GM23338 (cell line): ENCODE measurements at regions not wholly inside any gene's neighbourhood (a gene's known extent, or its start where the extent isn't known, plus 50 kb on each side); places are given as distances from the start of the nearest gene placed in this dataset.

ENCODE experiments used
- ATAC-seq: fragments of 200-7000 bp; cut with Tn5 transposase; 3 replicates; pipeline ENCODE4 v1.9.1; 2020
- DNase-seq: peaks from one replicate; pipeline ENCODE4 v3.0.0-alpha.2; 2015; ENCODE audit warnings: low spot score
- H2AFZ ChIP-seq: fragments of 200-600 bp; sonication (generic); 2 replicates; pipeline ENCODE4 v1.8.0; 2016; ENCODE audit warnings: antibody characterized with exemption, mild to moderate bottlenecking, moderate library complexity
- H3F3A ChIP-seq: fragments of 200-600 bp; sonication (generic); replicated peaks from 2 replicates; pipeline ENCODE4 v1.8.0; 2017; ENCODE audit warnings: antibody characterized with exemption, mixed run types, low read depth
- H3K27ac ChIP-seq: fragments of 200-600 bp; sonication (generic); 2 replicates; pipeline ENCODE4 v1.6.1; 2016; ENCODE audit warnings: low read depth
- H3K27me3 ChIP-seq: fragments of 200-600 bp; sonication (generic); 2 replicates; pipeline ENCODE4 v1.8.0; 2016; ENCODE audit warnings: mild to moderate bottlenecking, mixed run types, moderate library complexity; ENCODE audit not compliant: insufficient read depth
- H3K36me3 ChIP-seq: fragments of 200-600 bp; sonication (generic); 2 replicates; pipeline ENCODE4 v1.8.0; 2016; ENCODE audit warnings: mild to moderate bottlenecking; ENCODE audit not compliant: insufficient read depth
- H3K4me1 ChIP-seq: fragments of 200-600 bp; sonication (generic); 2 replicates; pipeline ENCODE4 v1.8.0; 2016; ENCODE audit warnings: mild to moderate bottlenecking, moderate library complexity; ENCODE audit not compliant: insufficient read depth
- H3K4me2 ChIP-seq: fragments of 200-600 bp; sonication (generic); 2 replicates; pipeline ENCODE4 v1.7.1; 2017; ENCODE audit warnings: mixed run types
- H3K4me3 ChIP-seq: fragments of 200-600 bp; sonication (generic); 2 replicates; pipeline ENCODE4 v1.6.1; 2016; ENCODE audit warnings: mixed run types
- H3K79me2 ChIP-seq: fragments of 200-600 bp; sonication (generic); replicated peaks from 2 replicates; pipeline ENCODE4 v1.8.0; 2017; ENCODE audit warnings: mild to moderate bottlenecking; ENCODE audit not compliant: insufficient read depth
- H3K9me2 ChIP-seq: fragments of 200-600 bp; sonication (generic); 2 replicates; pipeline ENCODE4 v1.8.0; 2017; ENCODE audit not compliant: insufficient read depth
- H4K20me1 ChIP-seq: fragments of 200-600 bp; sonication (generic); replicated peaks from 2 replicates; pipeline ENCODE4 v1.8.0; 2017; ENCODE audit warnings: mild to moderate bottlenecking; ENCODE audit not compliant: insufficient read depth
- H3K27ac Mint-ChIP-seq: 2 replicates; pipeline ENCODE4 v1.8.0; 2020; ENCODE audit warnings: inconsistent platforms, mild to moderate bottlenecking, moderate library complexity, mixed read lengths
- H3K27me3 Mint-ChIP-seq: 3 replicates; pipeline ENCODE4 v1.8.0; 2022; ENCODE audit warnings: low read depth, mild to moderate bottlenecking, moderate library complexity, mixed read lengths, inconsistent platforms; ENCODE audit not compliant: insufficient read depth, poor library complexity
- H3K36me3 Mint-ChIP-seq: 3 replicates; pipeline ENCODE4 v1.8.0; 2021; ENCODE audit warnings: low read depth, mild to moderate bottlenecking, inconsistent platforms, moderate library complexity, mixed read lengths
- H3K4me1 Mint-ChIP-seq: 3 replicates; pipeline ENCODE4 v1.8.0; 2020; ENCODE audit warnings: mild to moderate bottlenecking, inconsistent platforms, mixed read lengths
- H3K4me3 Mint-ChIP-seq: 3 replicates; pipeline ENCODE4 v1.8.0; 2021; ENCODE audit warnings: moderate library complexity, mild to moderate bottlenecking, inconsistent platforms, mixed read lengths
- H3K9me3 Mint-ChIP-seq: 3 replicates; pipeline ENCODE4 v1.8.0; 2020; ENCODE audit warnings: moderate library complexity, mild to moderate bottlenecking, inconsistent platforms, mixed read lengths
- CREB1 ChIP-seq: fragments of 250-450 bp; sonication (Bioruptor Pico); IDR thresholded peaks from 2 replicates; pipeline ENCODE4 v1.5.0; 2020; ENCODE audit warnings: low read depth, mild to moderate bottlenecking, moderate library complexity
- EZH2 ChIP-seq: fragments of 200-600 bp; sonication (generic); IDR thresholded peaks from one replicate; pipeline ENCODE4 v1.8.0; 2017; ENCODE audit warnings: antibody characterized with exemption, mild to moderate bottlenecking, low read depth; ENCODE audit not compliant: unreplicated experiment
- EZH2phosphoT487 ChIP-seq: fragments of 200-600 bp; sonication (generic); IDR thresholded peaks from one replicate; pipeline ENCODE4 v1.8.1; 2018; ENCODE audit warnings: antibody characterized with exemption; ENCODE audit not compliant: unreplicated experiment
- JUNB ChIP-seq: IDR thresholded peaks from one replicate; pipeline ENCODE4 v1.6.1; 2016; ENCODE audit warnings: antibody characterized with exemption; ENCODE audit not compliant: unreplicated experiment
- NANOG ChIP-seq: IDR thresholded peaks from 2 replicates; pipeline ENCODE4 v1.6.1; 2016; ENCODE audit warnings: antibody characterized with exemption, borderline replicate concordance
- POLR2AphosphoS5 ChIP-seq: IDR thresholded peaks from 2 replicates; pipeline ENCODE4 v1.6.1; 2016; ENCODE audit warnings: antibody characterized with exemption, low read depth
- STAT1 ChIP-seq: IDR thresholded peaks from one replicate; pipeline ENCODE4 v1.6.1; 2016; ENCODE audit warnings: antibody characterized with exemption; ENCODE audit not compliant: unreplicated experiment
- ZNF114 ChIP-seq: fragments of 250-450 bp; sonication (Bioruptor Pico); IDR thresholded peaks from 2 replicates; pipeline ENCODE4 v1.5.0; 2020; ENCODE audit warnings: mild to moderate bottlenecking, moderate library complexity
- ZNF331 ChIP-seq: fragments of 250-450 bp; sonication (Bioruptor Pico); IDR thresholded peaks from 2 replicates; pipeline ENCODE4 v1.5.0; 2020; ENCODE audit warnings: low read depth, mild to moderate bottlenecking, moderate library complexity
- TF ChIP-seq, protein P1 (sequence below), 2 experiments: fragments of 200-600 bp in 1 of 2; sonication (generic) in 1 of 2; conservative IDR thresholded peaks; 2 replicates each; pipeline versions ENCODE4 v1.5.1 to v1.6.1; 2016 to 2017; ENCODE audit warnings: antibody characterized with exemption in 2 of 2, low read depth in 2 of 2, mild to moderate bottlenecking in 2 of 2, moderate library complexity in 1 of 2
- TF ChIP-seq, protein P2 (sequence below): IDR thresholded peaks from 2 replicates; pipeline ENCODE4 v1.6.1; 2016; ENCODE audit warnings: antibody characterized with exemption
- TF ChIP-seq, protein P3 (sequence below): fragments of 250-450 bp; sonication (Bioruptor Pico); IDR thresholded peaks from 2 replicates; pipeline ENCODE4 v1.5.0; 2020; ENCODE audit warnings: mild to moderate bottlenecking, moderate library complexity
- TF ChIP-seq, protein P4 (sequence below): IDR thresholded peaks from one replicate; pipeline ENCODE4 v1.6.1; 2018; ENCODE audit warnings: antibody characterized with exemption; ENCODE audit not compliant: unreplicated experiment

DNA sequence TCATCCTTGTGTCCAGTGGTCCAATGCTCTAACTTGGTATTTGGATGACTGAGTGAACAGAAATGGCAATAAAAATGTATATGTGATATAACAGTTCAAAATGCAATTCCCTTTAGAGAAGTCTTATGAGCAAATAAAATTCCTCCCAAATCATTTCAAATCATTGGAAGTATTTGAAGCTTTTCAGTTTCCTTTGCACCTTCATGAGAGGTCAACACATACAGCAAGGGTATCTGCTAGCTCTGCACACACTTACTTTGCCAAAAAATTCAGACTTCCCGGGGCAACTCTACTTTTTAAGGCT, 423.7 kb downstream of the ATP23 start:
- no peaks in the 10 kb centered on the region for H3K79me2 ChIP-seq
- Mint-ChIP-seq H3K36me3 (no peaks in the 10 kb centered on the region), H3K27ac (no peak overlapping the region), H3K4me1 (no peaks in the 10 kb centered on the region), H3K27me3 (peaks cover 3% of the 10 kb centered on the region), H3K9me3 (no peaks in the 10 kb centered on the region), H3K4me3 (no peak overlapping the region)
- no peaks in the 10 kb centered on the region for H3F3A ChIP-seq
- no peaks in the 10 kb centered on the region for H3K4me1 ChIP-seq
- no peaks in the 10 kb centered on the region for H3K36me3 ChIP-seq
- H3K9me2 ChIP-seq = no peaks in the 10 kb centered on the region; the same call in none of the 2 replicates
- no peak overlapping the region for H3K4me2 ChIP-seq
- no peak overlapping the region for H2AFZ ChIP-seq
- no peaks in the 10 kb centered on the region for H4K20me1 ChIP-seq
- no peak overlapping the region for H3K27ac ChIP-seq
- ATAC-seq (no peak), DNase-seq (no peak)
- no peak overlapping the region for H3K4me3 ChIP-seq
- H3K27me3 ChIP-seq = no peaks in the 10 kb centered on the region
- TF ChIP-seq, protein P1, sequence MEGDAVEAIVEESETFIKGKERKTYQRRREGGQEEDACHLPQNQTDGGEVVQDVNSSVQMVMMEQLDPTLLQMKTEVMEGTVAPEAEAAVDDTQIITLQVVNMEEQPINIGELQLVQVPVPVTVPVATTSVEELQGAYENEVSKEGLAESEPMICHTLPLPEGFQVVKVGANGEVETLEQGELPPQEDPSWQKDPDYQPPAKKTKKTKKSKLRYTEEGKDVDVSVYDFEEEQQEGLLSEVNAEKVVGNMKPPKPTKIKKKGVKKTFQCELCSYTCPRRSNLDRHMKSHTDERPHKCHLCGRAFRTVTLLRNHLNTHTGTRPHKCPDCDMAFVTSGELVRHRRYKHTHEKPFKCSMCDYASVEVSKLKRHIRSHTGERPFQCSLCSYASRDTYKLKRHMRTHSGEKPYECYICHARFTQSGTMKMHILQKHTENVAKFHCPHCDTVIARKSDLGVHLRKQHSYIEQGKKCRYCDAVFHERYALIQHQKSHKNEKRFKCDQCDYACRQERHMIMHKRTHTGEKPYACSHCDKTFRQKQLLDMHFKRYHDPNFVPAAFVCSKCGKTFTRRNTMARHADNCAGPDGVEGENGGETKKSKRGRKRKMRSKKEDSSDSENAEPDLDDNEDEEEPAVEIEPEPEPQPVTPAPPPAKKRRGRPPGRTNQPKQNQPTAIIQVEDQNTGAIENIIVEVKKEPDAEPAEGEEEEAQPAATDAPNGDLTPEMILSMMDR (conservative IDR thresholded peaks at IDR 0.05; ENCODE audit: low read depth in 2 of 2) = no peak
- TF ChIP-seq EZH2phosphoT487 = no peak
- no peak for TF ChIP-seq NANOG
- no peak for TF ChIP-seq STAT1
- TF ChIP-seq, protein P2, sequence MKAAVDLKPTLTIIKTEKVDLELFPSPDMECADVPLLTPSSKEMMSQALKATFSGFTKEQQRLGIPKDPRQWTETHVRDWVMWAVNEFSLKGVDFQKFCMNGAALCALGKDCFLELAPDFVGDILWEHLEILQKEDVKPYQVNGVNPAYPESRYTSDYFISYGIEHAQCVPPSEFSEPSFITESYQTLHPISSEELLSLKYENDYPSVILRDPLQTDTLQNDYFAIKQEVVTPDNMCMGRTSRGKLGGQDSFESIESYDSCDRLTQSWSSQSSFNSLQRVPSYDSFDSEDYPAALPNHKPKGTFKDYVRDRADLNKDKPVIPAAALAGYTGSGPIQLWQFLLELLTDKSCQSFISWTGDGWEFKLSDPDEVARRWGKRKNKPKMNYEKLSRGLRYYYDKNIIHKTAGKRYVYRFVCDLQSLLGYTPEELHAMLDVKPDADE = no peak
- no peak for TF ChIP-seq EZH2
- TF ChIP-seq, protein P3, sequence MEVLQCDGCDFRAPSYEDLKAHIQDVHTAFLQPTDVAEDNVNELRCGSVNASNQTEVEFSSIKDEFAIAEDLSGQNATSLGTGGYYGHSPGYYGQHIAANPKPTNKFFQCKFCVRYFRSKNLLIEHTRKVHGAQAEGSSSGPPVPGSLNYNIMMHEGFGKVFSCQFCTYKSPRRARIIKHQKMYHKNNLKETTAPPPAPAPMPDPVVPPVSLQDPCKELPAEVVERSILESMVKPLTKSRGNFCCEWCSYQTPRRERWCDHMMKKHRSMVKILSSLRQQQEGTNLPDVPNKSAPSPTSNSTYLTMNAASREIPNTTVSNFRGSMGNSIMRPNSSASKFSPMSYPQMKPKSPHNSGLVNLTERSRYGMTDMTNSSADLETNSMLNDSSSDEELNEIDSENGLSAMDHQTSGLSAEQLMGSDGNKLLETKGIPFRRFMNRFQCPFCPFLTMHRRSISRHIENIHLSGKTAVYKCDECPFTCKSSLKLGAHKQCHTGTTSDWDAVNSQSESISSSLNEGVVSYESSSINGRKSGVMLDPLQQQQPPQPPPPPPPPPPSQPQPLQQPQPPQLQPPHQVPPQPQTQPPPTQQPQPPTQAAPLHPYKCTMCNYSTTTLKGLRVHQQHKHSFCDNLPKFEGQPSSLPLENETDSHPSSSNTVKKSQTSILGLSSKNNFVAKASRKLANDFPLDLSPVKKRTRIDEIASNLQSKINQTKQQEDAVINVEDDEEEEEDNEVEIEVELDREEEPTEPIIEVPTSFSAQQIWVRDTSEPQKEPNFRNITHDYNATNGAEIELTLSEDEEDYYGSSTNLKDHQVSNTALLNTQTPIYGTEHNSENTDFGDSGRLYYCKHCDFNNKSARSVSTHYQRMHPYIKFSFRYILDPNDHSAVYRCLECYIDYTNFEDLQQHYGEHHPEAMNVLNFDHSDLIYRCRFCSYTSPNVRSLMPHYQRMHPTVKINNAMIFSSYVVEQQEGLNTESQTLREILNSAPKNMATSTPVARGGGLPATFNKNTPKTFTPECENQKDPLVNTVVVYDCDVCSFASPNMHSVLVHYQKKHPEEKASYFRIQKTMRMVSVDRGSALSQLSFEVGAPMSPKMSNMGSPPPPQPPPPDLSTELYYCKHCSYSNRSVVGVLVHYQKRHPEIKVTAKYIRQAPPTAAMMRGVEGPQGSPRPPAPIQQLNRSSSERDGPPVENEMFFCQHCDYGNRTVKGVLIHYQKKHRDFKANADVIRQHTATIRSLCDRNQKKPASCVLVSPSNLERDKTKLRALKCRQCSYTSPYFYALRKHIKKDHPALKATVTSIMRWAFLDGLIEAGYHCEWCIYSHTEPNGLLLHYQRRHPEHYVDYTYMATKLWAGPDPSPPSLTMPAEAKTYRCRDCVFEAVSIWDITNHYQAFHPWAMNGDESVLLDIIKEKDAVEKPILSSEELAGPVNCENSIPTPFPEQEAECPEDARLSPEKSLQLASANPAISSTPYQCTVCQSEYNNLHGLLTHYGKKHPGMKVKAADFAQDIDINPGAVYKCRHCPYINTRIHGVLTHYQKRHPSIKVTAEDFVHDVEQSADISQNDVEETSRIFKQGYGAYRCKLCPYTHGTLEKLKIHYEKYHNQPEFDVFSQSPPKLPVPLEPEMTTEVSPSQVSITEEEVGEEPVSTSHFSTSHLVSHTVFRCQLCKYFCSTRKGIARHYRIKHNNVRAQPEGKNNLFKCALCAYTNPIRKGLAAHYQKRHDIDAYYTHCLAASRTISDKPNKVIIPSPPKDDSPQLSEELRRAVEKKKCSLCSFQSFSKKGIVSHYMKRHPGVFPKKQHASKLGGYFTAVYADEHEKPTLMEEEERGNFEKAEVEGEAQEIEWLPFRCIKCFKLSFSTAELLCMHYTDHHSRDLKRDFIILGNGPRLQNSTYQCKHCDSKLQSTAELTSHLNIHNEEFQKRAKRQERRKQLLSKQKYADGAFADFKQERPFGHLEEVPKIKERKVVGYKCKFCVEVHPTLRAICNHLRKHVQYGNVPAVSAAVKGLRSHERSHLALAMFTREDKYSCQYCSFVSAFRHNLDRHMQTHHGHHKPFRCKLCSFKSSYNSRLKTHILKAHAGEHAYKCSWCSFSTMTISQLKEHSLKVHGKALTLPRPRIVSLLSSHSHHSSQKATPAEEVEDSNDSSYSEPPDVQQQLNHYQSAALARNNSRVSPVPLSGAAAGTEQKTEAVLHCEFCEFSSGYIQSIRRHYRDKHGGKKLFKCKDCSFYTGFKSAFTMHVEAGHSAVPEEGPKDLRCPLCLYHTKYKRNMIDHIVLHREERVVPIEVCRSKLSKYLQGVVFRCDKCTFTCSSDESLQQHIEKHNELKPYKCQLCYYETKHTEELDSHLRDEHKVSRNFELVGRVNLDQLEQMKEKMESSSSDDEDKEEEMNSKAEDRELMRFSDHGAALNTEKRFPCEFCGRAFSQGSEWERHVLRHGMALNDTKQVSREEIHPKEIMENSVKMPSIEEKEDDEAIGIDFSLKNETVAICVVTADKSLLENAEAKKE (CRISPR knock-in tag) = no peak
- no peak for TF ChIP-seq ZNF114 (CRISPR knock-in tag)
- no peak for TF ChIP-seq ZNF331 (CRISPR knock-in tag)
- no peak for TF ChIP-seq CREB1 (CRISPR knock-in tag)
- TF ChIP-seq JUNB = no peak
- no peak for TF ChIP-seq POLR2AphosphoS5
- TF ChIP-seq, protein P4, sequence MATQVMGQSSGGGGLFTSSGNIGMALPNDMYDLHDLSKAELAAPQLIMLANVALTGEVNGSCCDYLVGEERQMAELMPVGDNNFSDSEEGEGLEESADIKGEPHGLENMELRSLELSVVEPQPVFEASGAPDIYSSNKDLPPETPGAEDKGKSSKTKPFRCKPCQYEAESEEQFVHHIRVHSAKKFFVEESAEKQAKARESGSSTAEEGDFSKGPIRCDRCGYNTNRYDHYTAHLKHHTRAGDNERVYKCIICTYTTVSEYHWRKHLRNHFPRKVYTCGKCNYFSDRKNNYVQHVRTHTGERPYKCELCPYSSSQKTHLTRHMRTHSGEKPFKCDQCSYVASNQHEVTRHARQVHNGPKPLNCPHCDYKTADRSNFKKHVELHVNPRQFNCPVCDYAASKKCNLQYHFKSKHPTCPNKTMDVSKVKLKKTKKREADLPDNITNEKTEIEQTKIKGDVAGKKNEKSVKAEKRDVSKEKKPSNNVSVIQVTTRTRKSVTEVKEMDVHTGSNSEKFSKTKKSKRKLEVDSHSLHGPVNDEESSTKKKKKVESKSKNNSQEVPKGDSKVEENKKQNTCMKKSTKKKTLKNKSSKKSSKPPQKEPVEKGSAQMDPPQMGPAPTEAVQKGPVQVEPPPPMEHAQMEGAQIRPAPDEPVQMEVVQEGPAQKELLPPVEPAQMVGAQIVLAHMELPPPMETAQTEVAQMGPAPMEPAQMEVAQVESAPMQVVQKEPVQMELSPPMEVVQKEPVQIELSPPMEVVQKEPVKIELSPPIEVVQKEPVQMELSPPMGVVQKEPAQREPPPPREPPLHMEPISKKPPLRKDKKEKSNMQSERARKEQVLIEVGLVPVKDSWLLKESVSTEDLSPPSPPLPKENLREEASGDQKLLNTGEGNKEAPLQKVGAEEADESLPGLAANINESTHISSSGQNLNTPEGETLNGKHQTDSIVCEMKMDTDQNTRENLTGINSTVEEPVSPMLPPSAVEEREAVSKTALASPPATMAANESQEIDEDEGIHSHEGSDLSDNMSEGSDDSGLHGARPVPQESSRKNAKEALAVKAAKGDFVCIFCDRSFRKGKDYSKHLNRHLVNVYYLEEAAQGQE = no peak
